ENCODE measurements at regions not wholly inside any gene's neighbourhood (a gene's known extent, or its start where the extent isn't known, plus 50 kb on each side); places are given as distances from the start of the nearest gene placed in this dataset.

DNA sequence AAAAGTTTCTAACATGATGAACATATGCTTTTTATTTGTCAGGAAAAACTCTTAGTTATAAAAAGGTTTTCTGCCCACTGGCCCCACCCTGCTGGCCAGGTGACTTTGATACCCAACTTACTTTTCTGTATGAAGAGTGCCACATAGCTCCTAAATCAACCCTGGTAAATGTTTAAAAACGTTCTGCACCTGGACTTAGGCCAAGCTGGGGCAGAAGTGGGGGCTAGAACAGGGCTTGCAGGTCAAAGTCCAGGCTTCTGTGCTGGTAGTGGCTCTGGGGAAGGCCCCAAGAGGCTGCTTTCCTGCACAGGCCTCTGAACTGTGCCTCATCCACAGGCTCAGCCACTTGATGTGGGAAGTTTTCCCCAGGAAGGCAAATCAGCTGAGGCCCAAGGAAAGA is 171.7 kb downstream of the ANKRD30B start:
- no peaks in the 10 kb centered on the region for H3K27me3 ChIP-seq (ENCODE audit: insufficient read depth, low read length, poor library complexity, severe bottlenecking)
- H3K4me1 ChIP-seq (ENCODE audit: insufficient read depth, low read length, poor library complexity, severe bottlenecking), result no peaks in the 10 kb centered on the region
- H3K9me3 ChIP-seq (ENCODE audit: insufficient read depth, low read depth, low read length), result no peaks in the 10 kb centered on the region; the same call in 1 of the 2 replicates
- H3K4me2 ChIP-seq (ENCODE audit: low read depth, low read length, poor library complexity, severe bottlenecking), result no peak overlapping the region
- H3F3A ChIP-seq (ENCODE audit: low read depth), result no peaks in the 10 kb centered on the region
- no peaks in the 10 kb centered on the region for H3K9me2 ChIP-seq (replicated peaks; ENCODE audit: low read depth, low read length)
- no peak overlapping the region for H3K9ac ChIP-seq (ENCODE audit: low read depth, low read length, poor library complexity, severe bottlenecking)
- H3K36me3 ChIP-seq (ENCODE audit: insufficient read depth, low read length), result no peaks in the 10 kb centered on the region
- no peaks in the 10 kb centered on the region for H3K79me2 ChIP-seq (ENCODE audit: insufficient read depth, low read length)
- TF ChIP-seq EZH2phosphoT487 (IDR thresholded peaks at IDR 0.05; ENCODE audit: borderline replicate concordance), result no peak
- TF ChIP-seq, protein P1, sequence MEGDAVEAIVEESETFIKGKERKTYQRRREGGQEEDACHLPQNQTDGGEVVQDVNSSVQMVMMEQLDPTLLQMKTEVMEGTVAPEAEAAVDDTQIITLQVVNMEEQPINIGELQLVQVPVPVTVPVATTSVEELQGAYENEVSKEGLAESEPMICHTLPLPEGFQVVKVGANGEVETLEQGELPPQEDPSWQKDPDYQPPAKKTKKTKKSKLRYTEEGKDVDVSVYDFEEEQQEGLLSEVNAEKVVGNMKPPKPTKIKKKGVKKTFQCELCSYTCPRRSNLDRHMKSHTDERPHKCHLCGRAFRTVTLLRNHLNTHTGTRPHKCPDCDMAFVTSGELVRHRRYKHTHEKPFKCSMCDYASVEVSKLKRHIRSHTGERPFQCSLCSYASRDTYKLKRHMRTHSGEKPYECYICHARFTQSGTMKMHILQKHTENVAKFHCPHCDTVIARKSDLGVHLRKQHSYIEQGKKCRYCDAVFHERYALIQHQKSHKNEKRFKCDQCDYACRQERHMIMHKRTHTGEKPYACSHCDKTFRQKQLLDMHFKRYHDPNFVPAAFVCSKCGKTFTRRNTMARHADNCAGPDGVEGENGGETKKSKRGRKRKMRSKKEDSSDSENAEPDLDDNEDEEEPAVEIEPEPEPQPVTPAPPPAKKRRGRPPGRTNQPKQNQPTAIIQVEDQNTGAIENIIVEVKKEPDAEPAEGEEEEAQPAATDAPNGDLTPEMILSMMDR (conservative IDR thresholded peaks at IDR 0.05; ENCODE audit: low read length), result no peak
- H4K20me1 ChIP-seq (ENCODE audit: insufficient read depth, low read length, poor library complexity, severe bottlenecking), result no peaks in the 10 kb centered on the region
- no peak overlapping the region for H2AFZ ChIP-seq (ENCODE audit: low read length)
- H3K4me3 ChIP-seq (ENCODE audit: low read length, poor library complexity, severe bottlenecking), result no peak overlapping the region

DNA sequence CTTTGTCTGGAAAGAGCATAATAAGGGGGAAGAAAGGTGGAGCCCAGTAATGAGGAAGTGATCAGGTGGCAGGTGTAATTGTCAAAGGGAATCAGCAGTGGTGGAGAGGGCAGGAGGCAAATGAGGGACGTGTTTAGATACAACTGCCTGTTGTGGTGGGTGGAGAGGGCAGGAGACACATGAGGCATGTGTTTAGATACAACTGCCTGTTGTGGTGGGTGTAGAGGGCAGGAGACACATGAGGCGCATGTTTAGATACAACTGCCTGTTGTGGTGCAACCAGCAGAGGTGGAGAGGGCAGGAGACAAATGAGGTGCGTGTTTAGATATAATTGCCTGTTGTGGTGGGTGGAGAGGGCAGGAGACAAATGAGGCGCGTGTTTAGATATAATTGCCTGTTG is 173.1 kb downstream of the ANKRD30B start:
- H2AFZ ChIP-seq (ENCODE audit: low read length), result no peak overlapping the region
- H3K4me3 ChIP-seq (ENCODE audit: low read length, poor library complexity, severe bottlenecking), result no peak overlapping the region
- H3K4me1 ChIP-seq (ENCODE audit: insufficient read depth, low read length, poor library complexity, severe bottlenecking), result no peaks in the 10 kb centered on the region
- H3K4me2 ChIP-seq (ENCODE audit: low read depth, low read length, poor library complexity, severe bottlenecking), result no peak overlapping the region
- TF ChIP-seq EZH2phosphoT487 (IDR thresholded peaks at IDR 0.05; ENCODE audit: borderline replicate concordance), result no peak
- TF ChIP-seq, protein P1 (conservative IDR thresholded peaks at IDR 0.05; ENCODE audit: low read length), result no peak
- no peak overlapping the region for H3K9ac ChIP-seq (ENCODE audit: low read depth, low read length, poor library complexity, severe bottlenecking)
- H3K9me3 ChIP-seq (ENCODE audit: insufficient read depth, low read depth, low read length), result no peaks in the 10 kb centered on the region; the same call in 1 of the 2 replicates
- no peaks in the 10 kb centered on the region for H3K27me3 ChIP-seq (ENCODE audit: insufficient read depth, low read length, poor library complexity, severe bottlenecking)
- H3K9me2 ChIP-seq (replicated peaks; ENCODE audit: low read depth, low read length), result no peaks in the 10 kb centered on the region
- no peaks in the 10 kb centered on the region for H3K79me2 ChIP-seq (ENCODE audit: insufficient read depth, low read length)
- H3K36me3 ChIP-seq (ENCODE audit: insufficient read depth, low read length), result no peaks in the 10 kb centered on the region
- no peaks in the 10 kb centered on the region for H4K20me1 ChIP-seq (ENCODE audit: insufficient read depth, low read length, poor library complexity, severe bottlenecking)
- no peaks in the 10 kb centered on the region for H3F3A ChIP-seq (ENCODE audit: low read depth)

DNA sequence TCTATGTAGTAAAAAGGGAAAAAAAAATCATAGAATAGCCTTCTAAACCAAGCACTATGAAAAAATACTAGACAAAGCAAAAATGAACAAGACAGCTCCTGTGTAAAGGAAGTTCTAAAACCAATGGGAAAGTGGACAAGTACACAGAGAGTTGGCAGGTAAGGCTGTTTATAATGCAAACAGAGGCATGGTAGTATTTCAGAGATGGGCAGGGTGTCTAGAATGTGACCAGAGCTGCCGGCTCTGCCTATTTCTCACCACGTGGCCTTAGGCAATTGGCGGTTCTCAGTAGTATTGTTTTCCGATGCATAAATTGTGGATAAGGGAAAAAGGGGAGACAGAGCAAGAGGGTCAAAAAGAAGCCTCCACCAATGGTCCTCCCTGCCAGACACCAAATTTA is 173.6 kb downstream of the ANKRD30B start:
- Histone ChIP-seq H3K9ac (ENCODE audit: low read depth, low read length, poor library complexity, severe bottlenecking) (no peak overlapping the region), H3K79me2 (ENCODE audit: insufficient read depth, low read length) (no peaks in the 10 kb centered on the region), H3K9me3 (ENCODE audit: insufficient read depth, low read depth, low read length) (no peaks in the 10 kb centered on the region; the same call in 1 of the 2 replicates), H3F3A (ENCODE audit: low read depth) (no peaks in the 10 kb centered on the region), H3K4me1 (ENCODE audit: insufficient read depth, low read length, poor library complexity, severe bottlenecking) (no peaks in the 10 kb centered on the region), H4K20me1 (ENCODE audit: insufficient read depth, low read length, poor library complexity, severe bottlenecking) (no peaks in the 10 kb centered on the region), H3K4me2 (ENCODE audit: low read depth, low read length, poor library complexity, severe bottlenecking) (no peak overlapping the region), H3K9me2 (replicated peaks; ENCODE audit: low read depth, low read length) (no peaks in the 10 kb centered on the region), H3K4me3 (ENCODE audit: low read length, poor library complexity, severe bottlenecking) (no peak overlapping the region), H2AFZ (ENCODE audit: low read length) (no peak overlapping the region), H3K36me3 (ENCODE audit: insufficient read depth, low read length) (no peaks in the 10 kb centered on the region), H3K27me3 (ENCODE audit: insufficient read depth, low read length, poor library complexity, severe bottlenecking) (no peaks in the 10 kb centered on the region)
- TF ChIP-seq, protein P1 (conservative IDR thresholded peaks at IDR 0.05; ENCODE audit: low read length), result no peak
- TF ChIP-seq EZH2phosphoT487 (IDR thresholded peaks at IDR 0.05; ENCODE audit: borderline replicate concordance), result no peak

Measured in Loucy (cell line).